GM19467 (cell line): ENCODE measurements at regions not wholly inside any gene's neighbourhood (a gene's known extent, or its start where the extent isn't known, plus 50 kb on each side); places are given as distances from the start of the nearest gene placed in this dataset.

ENCODE experiments used
- ATAC-seq: cut with Tn5 transposase; IDR thresholded peaks from one replicate; pipeline ENCODE4 v1.9.1; 2021; ENCODE audit warnings: mild to moderate bottlenecking, moderate library complexity; ENCODE audit not compliant: unreplicated experiment

GRCh38 chr7:130878785-130879184 is 144.8 kb upstream of the KLF14 start:
- no peak for ATAC-seq

DNA sequence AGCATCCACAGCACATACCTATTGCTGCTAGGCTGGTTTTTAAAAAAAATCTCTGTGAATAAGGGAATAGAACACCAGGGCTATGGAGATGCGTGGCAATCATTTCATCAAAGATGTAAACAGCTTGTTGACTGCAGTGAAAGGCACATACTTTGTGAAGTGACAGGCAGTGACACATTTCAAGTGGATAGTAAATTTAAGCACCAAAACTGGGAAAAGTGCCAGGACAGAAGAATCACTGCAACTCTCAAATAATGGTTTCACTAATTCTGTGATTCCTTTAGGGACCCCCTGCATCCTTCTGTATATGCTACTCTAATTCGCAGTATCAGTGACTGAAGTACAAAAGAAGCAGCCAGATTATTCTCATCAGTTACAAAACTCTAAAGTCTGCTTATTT is 145.2 kb upstream of the KLF14 start:
- no peak for ATAC-seq

- no peak for ATAC-seq
These were observed 146.7 kb upstream of the KLF14 start for GRCh38 chr7:130880668-130881067.

DNA sequence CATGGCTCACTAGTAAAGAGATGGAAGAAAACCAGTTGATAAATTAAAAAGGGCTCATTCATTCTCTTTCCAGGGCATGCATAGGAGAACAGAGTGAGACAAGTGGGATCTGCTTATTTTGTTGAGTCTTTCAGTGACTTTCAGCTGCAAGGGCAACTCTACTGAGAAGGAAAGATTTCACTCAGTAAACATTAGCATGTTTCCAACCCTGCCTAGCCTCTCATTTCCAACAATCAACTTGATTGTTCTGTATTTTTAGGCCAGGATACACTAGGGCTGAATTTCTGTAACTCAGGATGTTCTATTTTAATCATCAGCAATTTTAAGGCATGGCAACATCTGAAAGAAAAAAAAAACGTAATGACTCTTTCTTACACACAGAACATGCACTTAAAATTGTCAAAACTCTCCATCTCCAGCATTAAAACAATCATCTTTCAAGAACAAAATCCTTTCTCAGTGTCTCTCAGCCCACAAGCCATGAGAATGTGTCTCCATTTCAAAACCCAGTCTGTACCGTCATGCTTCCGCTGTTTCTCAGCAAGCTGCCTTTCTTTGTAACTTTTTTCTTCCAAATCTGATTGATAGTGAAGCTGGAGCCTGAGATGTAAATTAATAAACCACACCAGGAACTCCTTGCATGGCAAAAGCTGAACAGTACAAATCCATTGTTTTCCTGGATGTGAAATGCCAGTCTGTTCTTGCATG is 147.2 kb upstream of the KLF14 start:
- ATAC-seq: no peak

DNA sequence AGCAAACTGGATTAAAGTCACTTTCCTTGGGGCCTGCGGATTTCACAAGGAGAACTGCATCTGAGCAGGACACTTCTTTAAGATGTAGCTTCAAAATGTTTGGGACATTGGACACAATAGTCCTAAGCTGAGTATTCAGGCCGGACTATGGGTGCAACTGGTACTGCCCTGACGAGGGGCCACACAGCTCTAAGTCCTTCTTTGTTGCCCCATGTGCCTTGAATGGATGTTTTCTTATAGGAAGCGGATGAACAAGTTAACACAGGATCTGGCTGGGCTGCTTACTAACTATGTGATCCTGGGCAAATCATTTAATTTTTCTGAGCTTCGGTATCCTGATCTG is 147.8 kb upstream of the KLF14 start:
- no peak for ATAC-seq

- ATAC-seq: no peak
These were observed 148.4 kb upstream of the KLF14 start for GRCh38 chr7:130882396-130882795.

DNA sequence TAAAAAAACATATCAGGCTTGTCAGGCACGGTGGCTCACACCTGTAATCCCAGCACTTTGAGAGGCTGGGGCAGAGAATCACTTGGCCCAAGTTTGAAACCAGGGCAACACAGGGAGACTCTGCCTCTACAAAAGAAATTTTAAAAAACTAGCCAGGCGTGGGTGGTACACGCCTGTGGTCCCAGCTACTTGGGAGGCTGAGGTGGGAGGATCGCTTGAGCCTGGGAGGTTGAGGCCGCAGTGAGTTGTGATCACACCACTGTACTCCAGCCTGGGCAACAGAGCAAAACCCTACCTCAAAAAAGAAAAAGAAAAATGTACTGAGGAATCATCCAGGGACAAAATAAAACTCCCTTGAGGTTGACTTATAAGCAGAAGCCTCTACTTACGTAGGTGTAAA is 149.9 kb upstream of the KLF14 start:
- no peak for ATAC-seq

GRCh38 chr7:130884437-130885417 is 150.7 kb upstream of the KLF14 start:
- ATAC-seq: no peak

- no peak for ATAC-seq
These were observed 152.6 kb upstream of the KLF14 start for GRCh38 chr7:130886438-130887135.

GRCh38 chr7:130887182-130887956 is 153.4 kb upstream of the KLF14 start:
- ATAC-seq: no peak

DNA sequence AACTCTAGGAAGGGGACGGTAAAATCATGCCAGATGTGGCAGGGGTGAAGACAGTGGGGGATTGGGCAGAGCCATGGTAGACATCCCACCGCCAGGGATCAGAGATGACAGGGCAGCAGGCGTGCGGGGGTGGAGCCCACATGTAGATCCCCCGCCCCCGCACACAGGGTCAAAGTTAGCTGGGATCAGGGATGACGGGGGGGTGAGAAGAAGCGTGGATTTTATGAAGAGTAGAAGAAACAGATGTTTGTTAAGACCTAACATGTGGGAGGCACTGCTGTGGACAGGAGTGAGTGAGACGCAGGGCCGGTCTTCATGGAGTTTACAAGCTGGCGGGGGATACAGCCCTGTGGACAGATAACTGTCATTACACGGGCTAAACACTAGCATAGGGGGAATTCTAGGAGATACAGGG is 154.0 kb upstream of the KLF14 start:
- ATAC-seq: no peak

DNA sequence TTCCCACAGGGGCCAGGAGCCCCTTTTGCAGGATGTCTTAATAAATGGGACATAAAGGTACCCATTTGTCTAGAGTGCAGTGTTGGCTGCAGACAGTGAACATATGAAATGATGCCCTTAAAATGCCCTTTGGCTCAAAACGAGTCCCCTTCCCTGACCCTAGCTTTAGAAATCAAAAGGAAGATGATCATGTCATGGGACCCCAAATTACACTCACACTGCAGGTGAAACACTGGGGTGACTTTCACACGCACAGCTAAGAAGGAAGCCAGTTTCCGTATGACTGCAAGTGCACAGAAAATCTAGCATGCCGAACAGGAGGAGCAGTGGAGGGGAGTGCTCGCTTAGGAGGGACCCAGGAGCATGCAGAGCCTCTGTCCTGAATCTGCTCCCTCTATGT is 154.5 kb upstream of the KLF14 start:
- ATAC-seq: no peak

- ATAC-seq: no peak
These were observed 156.4 kb upstream of the KLF14 start for GRCh38 chr7:130890176-130891020.

GRCh38 chr7:130891254-130892094 is 157.5 kb upstream of the KLF14 start:
- no peak for ATAC-seq

GRCh38 chr7:130893441-130893894 is 159.5 kb upstream of the KLF14 start:
- no peak for ATAC-seq

GRCh38 chr7:130894146-130894908 is 160.3 kb upstream of the KLF14 start:
- ATAC-seq: no peak

- ATAC-seq: no peak
These were observed 161.1 kb upstream of the KLF14 start for GRCh38 chr7:130894909-130895750.
